Activated CD8-positive, alpha-beta memory T cell treated with anti-CD3 and anti-CD28 coated beads, Interleukin-2, amount 50 U/mL, for 24 hours (primary cell): ENCODE measurements at regions not wholly inside any gene's neighbourhood (a gene's known extent, or its start where the extent isn't known, plus 50 kb on each side); places are given as distances from the start of the nearest gene placed in this dataset.
"Not testable (repeated sequence)": the region's sequence is repeated elsewhere in the genome, so short reads cannot be mapped to it uniquely, and the experiment has no call there.

Source experiments
- DNase-seq: peaks from one replicate; pipeline ENCODE4 v3.0.0-alpha.2; 2020; ENCODE audit errors: extremely low read depth

GRCh38 chr4:58368221-58368620 is 1258.0 kb upstream of the IGFBP7 start:
- no peak for DNase-seq

- no peak for DNase-seq
These were observed 1250.4 kb upstream of the IGFBP7 start for GRCh38 chr4:58360354-58361133.

- no peak for DNase-seq
These were observed 1249.4 kb upstream of the IGFBP7 start for GRCh38 chr4:58359590-58359989.

GRCh38 chr4:58357947-58358346 is 1247.8 kb upstream of the IGFBP7 start:
- no peak for DNase-seq

GRCh38 chr4:58325070-58325469 is 1214.9 kb upstream of the IGFBP7 start:
- no peak for DNase-seq

- DNase-seq, result no peak
These were observed 1203.3 kb upstream of the IGFBP7 start for GRCh38 chr4:58313444-58313843.

- no peak for DNase-seq
These were observed 1193.3 kb upstream of the IGFBP7 start for GRCh38 chr4:58303456-58303855.

- no peak for DNase-seq
These were observed 1191.3 kb upstream of the IGFBP7 start for GRCh38 chr4:58301376-58301999.

- no peak for DNase-seq
These were observed 1176.2 kb upstream of the IGFBP7 start for GRCh38 chr4:58286335-58286734.

- not testable (repeated sequence) for DNase-seq
These were observed 1170.7 kb upstream of the IGFBP7 start for GRCh38 chr4:58280928-58281327.

- DNase-seq, result no peak
These were observed 1165.7 kb upstream of the IGFBP7 start for GRCh38 chr4:58275856-58276255.

GRCh38 chr4:58274553-58274952 is 1164.4 kb upstream of the IGFBP7 start:
- DNase-seq, result no peak

- no peak for DNase-seq
These were observed 1162.1 kb upstream of the IGFBP7 start for GRCh38 chr4:58272311-58272710.

- no peak for DNase-seq
These were observed 1155.5 kb upstream of the IGFBP7 start for GRCh38 chr4:58265734-58266133.

- DNase-seq, result no peak
These were observed 1151.3 kb upstream of the IGFBP7 start for GRCh38 chr4:58261526-58261925.

GRCh38 chr4:58254291-58254690 is 1144.1 kb upstream of the IGFBP7 start:
- DNase-seq, result no peak

- DNase-seq, result no peak
These were observed 1142.5 kb upstream of the IGFBP7 start for GRCh38 chr4:58252656-58253055.

GRCh38 chr4:58247792-58248191 is 1137.6 kb upstream of the IGFBP7 start:
- DNase-seq, result no peak

GRCh38 chr4:58225460-58225859 is 1115.3 kb upstream of the IGFBP7 start:
- no peak for DNase-seq

GRCh38 chr4:58219179-58219578 is 1109.0 kb upstream of the IGFBP7 start:
- DNase-seq, result no peak

GRCh38 chr4:58216461-58216860 is 1106.3 kb upstream of the IGFBP7 start:
- DNase-seq, result no peak

- no peak for DNase-seq
These were observed 1104.2 kb upstream of the IGFBP7 start for GRCh38 chr4:58214376-58214775.

- DNase-seq, result no peak
These were observed 1099.4 kb upstream of the IGFBP7 start for GRCh38 chr4:58209551-58209950.

- no peak for DNase-seq
These were observed 1098.8 kb upstream of the IGFBP7 start for GRCh38 chr4:58209001-58209400.
